Stimulated activated CD4-positive, alpha-beta T cell treated with anti-CD3 and anti-CD28 coated beads, Interleukin-12 subunit alpha, Interleukin-12 subunit beta, amount 100 ng/mL, for 24 hours (primary cell): ENCODE measurements at regions not wholly inside any gene's neighbourhood (a gene's known extent, or its start where the extent isn't known, plus 50 kb on each side); places are given as distances from the start of the nearest gene placed in this dataset.

ENCODE experiments used
- DNase-seq, 2 experiments: peaks; one replicate each; pipeline ENCODE4 v3.0.0-alpha.2; 2020; ENCODE audit warnings: low read depth in 2 of 2

- no peak for DNase-seq
Measured at GRCh38 chr4:83171436-83172039, 57.0 kb upstream of the PLAC8 start.

GRCh38 chr4:83170952-83171399 is 56.4 kb upstream of the PLAC8 start:
- no peak for DNase-seq
